Epithelial cell of esophagus (primary cell): ENCODE measurements at regions not wholly inside any gene's neighbourhood (a gene's known extent, or its start where the extent isn't known, plus 50 kb on each side); places are given as distances from the start of the nearest gene placed in this dataset.
A peak's percentile ranks its signal among the peaks of the same experiment; 100 is the strongest.
"Not testable (repeated sequence)": the region's sequence is repeated elsewhere in the genome, so short reads cannot be mapped to it uniquely, and the experiment has no call there.

ENCODE experiments used
- DNase-seq: peaks from one replicate; pipeline ENCODE4 v3.0.0; 2010; ENCODE audit warnings: low read depth
- H3K4me3 ChIP-seq: 2 replicates; pipeline ENCODE4 v1.5.1; 2011; ENCODE audit warnings: mild to moderate bottlenecking, low read length, control low read depth
- CTCF ChIP-seq: IDR thresholded peaks from 2 replicates; pipeline ENCODE4 v1.5.1; 2011; ENCODE audit warnings: low read depth, mild to moderate bottlenecking, low read length, control low read depth, inconsistent platforms; ENCODE audit not compliant: insufficient read depth; ENCODE audit errors: missing control alignments

GRCh38 chr7:121609208-121609607, 213.1 kb upstream of the FAM3C start:
- no peak for DNase-seq

GRCh38 chr7:121608785-121609184, 212.7 kb upstream of the FAM3C start:
- DNase-seq: no peak
- TF ChIP-seq CTCF: no peak
- no peak overlapping the region for H3K4me3 ChIP-seq

More at GRCh38 chr7:121609208-121609607, 213.1 kb upstream of the FAM3C start:
- no peak for TF ChIP-seq CTCF
- no peak overlapping the region for H3K4me3 ChIP-seq

GRCh38 chr7:121608183-121608582, 212.1 kb upstream of the FAM3C start:
- DNase-seq, H3K4me3 ChIP-seq: not testable (repeated sequence)

- H3K4me3 ChIP-seq: no peak overlapping the region
- peak; percentile 57 for DNase-seq
- TF ChIP-seq CTCF: peak; percentile 63
Measured at GRCh38 chr7:121605317-121605680, 209.2 kb upstream of the FAM3C start.

- no peak overlapping the region for H3K4me3 ChIP-seq
- DNase-seq: peak; percentile 44
- no peak for TF ChIP-seq CTCF
Measured at GRCh38 chr7:121604627-121605316, 208.7 kb upstream of the FAM3C start.

GRCh38 chr7:121603886-121604285, 207.8 kb upstream of the FAM3C start:
- H3K4me3 ChIP-seq: no peak overlapping the region
- DNase-seq: no peak
- TF ChIP-seq CTCF: no peak

- no peak for DNase-seq
- H3K4me3 ChIP-seq: no peak overlapping the region
- no peak for TF ChIP-seq CTCF
Measured at GRCh38 chr7:121599887-121600286, 203.8 kb upstream of the FAM3C start.
